GM23248 (cell line): ENCODE measurements at regions not wholly inside any gene's neighbourhood (a gene's known extent, or its start where the extent isn't known, plus 50 kb on each side); places are given as distances from the start of the nearest gene placed in this dataset.

Source experiments
- DNase-seq: peaks from one replicate; pipeline ENCODE4 v3.0.0-alpha.2; 2015
- H2AFZ ChIP-seq: fragments of 200-600 bp; sonication (generic); 2 replicates; pipeline ENCODE4 v1.6.1; 2016; ENCODE audit warnings: antibody characterized with exemption
- H3F3A ChIP-seq: fragments of 200-600 bp; sonication (generic); 2 replicates; pipeline ENCODE4 v1.6.1; 2016; ENCODE audit warnings: mild to moderate bottlenecking, antibody characterized with exemption, mixed run types; ENCODE audit not compliant: insufficient read depth
- H3K27ac ChIP-seq: fragments of 200-600 bp; sonication (generic); 2 replicates; pipeline ENCODE4 v1.5.1; 2016; ENCODE audit warnings: mild to moderate bottlenecking
- H3K27me3 ChIP-seq: fragments of 200-600 bp; sonication (generic); replicated peaks from 2 replicates; pipeline ENCODE4 v1.6.1; 2016; ENCODE audit warnings: mild to moderate bottlenecking; ENCODE audit not compliant: insufficient read depth
- H3K36me3 ChIP-seq: fragments of 200-600 bp; sonication (generic); 2 replicates; pipeline ENCODE4 v1.6.1; 2016; ENCODE audit warnings: low read depth, mild to moderate bottlenecking
- H3K4me1 ChIP-seq: fragments of 200-600 bp; sonication (generic); 2 replicates; pipeline ENCODE4 v1.6.1; 2016; ENCODE audit warnings: mild to moderate bottlenecking; ENCODE audit not compliant: insufficient read depth
- H3K4me2 ChIP-seq: fragments of 200-600 bp; sonication (generic); one replicate; pipeline ENCODE4 v1.6.1; 2016; ENCODE audit warnings: mild to moderate bottlenecking; ENCODE audit not compliant: unreplicated experiment
- H3K4me3 ChIP-seq: fragments of 200-600 bp; sonication (generic); 2 replicates; pipeline ENCODE4 v1.5.1; 2016; ENCODE audit warnings: mild to moderate bottlenecking
- H3K79me2 ChIP-seq: fragments of 200-600 bp; sonication (generic); 2 replicates; pipeline ENCODE4 v1.6.1; 2016; ENCODE audit warnings: mild to moderate bottlenecking; ENCODE audit not compliant: insufficient read depth
- H3K9ac ChIP-seq: fragments of 200-600 bp; sonication (generic); 2 replicates; pipeline ENCODE4 v1.6.1; 2016; ENCODE audit warnings: mild to moderate bottlenecking
- H3K9me2 ChIP-seq: fragments of 200-600 bp; sonication (generic); 2 replicates; pipeline ENCODE4 v1.6.1; 2016; ENCODE audit warnings: mixed run types, mild to moderate bottlenecking, moderate library complexity; ENCODE audit not compliant: insufficient read depth
- H3K9me3 ChIP-seq: fragments of 200-600 bp; sonication (generic); one replicate; pipeline ENCODE4 v1.6.1; 2017; ENCODE audit warnings: low read depth
- H4K20me1 ChIP-seq: fragments of 200-600 bp; sonication (generic); 2 replicates; pipeline ENCODE4 v1.6.0; 2016; ENCODE audit not compliant: insufficient read depth
- EZH2 ChIP-seq: fragments of 200-600 bp; sonication (generic); IDR thresholded peaks from 2 replicates; pipeline ENCODE4 v1.6.1; 2018; ENCODE audit warnings: antibody characterized with exemption, mild to moderate bottlenecking; ENCODE audit not compliant: insufficient read depth, poor library complexity, severe bottlenecking
- EZH2phosphoT487 ChIP-seq: fragments of 200-600 bp; sonication (generic); IDR thresholded peaks from 2 replicates; pipeline ENCODE4 v1.6.1; 2018; ENCODE audit warnings: antibody characterized with exemption, moderate library complexity, mild to moderate bottlenecking, low read depth; ENCODE audit not compliant: insufficient read depth
- WGBS, 2 experiments: methylation state at CpG; one replicate each; pipeline ENCODE4 v1.1.6; 2015 to 2017; ENCODE audit warnings: low lambda C conversion rate in 2 of 2, low coverage in 1 of 2; ENCODE audit errors: missing lambda C conversion rate in 2 of 2; 5-methylcytosine and 5-hydroxymethylcytosine counted together
- in situ Hi-C: fragments of 300-500 bp; cut with MboI; formaldehyde crosslinking; loops from 2 replicates; pipeline ENCODE4 v1.15.0; 2020

DNA sequence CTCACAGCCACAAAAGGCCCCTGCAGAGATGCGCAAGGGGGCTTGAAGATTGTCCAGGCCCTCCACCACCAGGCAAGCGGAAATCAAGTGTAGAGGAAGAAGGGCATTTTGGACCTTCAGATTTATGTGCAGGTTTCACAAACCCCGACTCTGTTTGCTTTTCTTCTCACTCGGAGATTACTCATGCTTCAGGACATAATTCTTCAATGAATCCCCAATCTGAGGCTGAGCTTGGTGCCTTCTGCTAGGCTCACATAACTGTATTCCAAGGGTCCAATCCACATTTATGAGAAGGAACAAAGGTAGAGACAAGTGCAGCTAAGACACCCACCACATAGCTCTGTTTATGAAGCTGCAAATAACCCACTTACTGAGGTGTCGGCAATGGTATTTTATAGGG, 50.6 kb upstream of the NMNAT3 start:
- Histone ChIP-seq H3K36me3 (no peaks in the 10 kb centered on the region), H3K4me3 (no peak overlapping the region), H3K9me3 (no peaks in the 10 kb centered on the region), H3K9ac (no peak overlapping the region), H3K27me3 (no peaks in the 10 kb centered on the region), H2AFZ (no peak overlapping the region), H3K4me1 (no peaks in the 10 kb centered on the region), H3F3A (no peaks in the 10 kb centered on the region), H3K79me2 (no peaks in the 10 kb centered on the region), H3K4me2 (no peak overlapping the region), H4K20me1 (no peaks in the 10 kb centered on the region), H3K27ac (no peak overlapping the region), H3K9me2 (no peaks in the 10 kb centered on the region)
- 49 to 56% methylated on average over 5 of the region's 5 CpGs for WGBS, 2 experiments
- no peak for DNase-seq
- TF ChIP-seq EZH2phosphoT487, result no peak
- TF ChIP-seq EZH2, result no peak
- in situ Hi-C loops, result no loop called here
